SK-N-MC (cell line): ENCODE measurements at regions not wholly inside any gene's neighbourhood (a gene's known extent, or its start where the extent isn't known, plus 50 kb on each side); places are given as distances from the start of the nearest gene placed in this dataset.

Source experiments
- DNase-seq: peaks from one replicate; pipeline ENCODE4 v3.0.0-alpha.2; 2011; ENCODE audit warnings: low read depth, low spot score
- H3K27ac ChIP-seq: fragments of 200-600 bp; sonication (generic); 2 replicates; pipeline ENCODE4 v1.5.1; 2016; ENCODE audit warnings: mixed run types
- H3K36me3 ChIP-seq: fragments of 200-600 bp; sonication (generic); 2 replicates; pipeline ENCODE4 v1.6.1; 2017; ENCODE audit warnings: antibody characterized with exemption, low read length, mixed read lengths; ENCODE audit not compliant: insufficient read depth
- H3K4me3 ChIP-seq: fragments of 200-600 bp; sonication (generic); 2 replicates; pipeline ENCODE4 v1.5.1; 2016
- H3K9ac ChIP-seq: fragments of 200-600 bp; sonication (generic); 2 replicates; pipeline ENCODE4 v1.8.0; 2017; ENCODE audit warnings: mixed run types, mixed read lengths; ENCODE audit not compliant: insufficient read length
- H3K9me3 ChIP-seq: fragments of 200-600 bp; sonication (generic); 2 replicates; pipeline ENCODE4 v1.6.1; 2017; ENCODE audit warnings: low read depth, mild to moderate bottlenecking, antibody characterized with exemption, low read length, moderate library complexity, mixed read lengths
- EZH2 ChIP-seq: fragments of 200-600 bp; sonication (generic); IDR thresholded peaks from one replicate; pipeline ENCODE4 v1.6.1; 2017; ENCODE audit warnings: antibody characterized with exemption
- FOXP2 ChIP-seq: optimal IDR thresholded peaks from 2 replicates; pipeline ENCODE3; 2011; ENCODE audit warnings: mild to moderate bottlenecking, moderate library complexity; ENCODE audit not compliant: insufficient read depth; ENCODE audit errors: extremely low read length, control extremely low read depth
- POLR2AphosphoS5 ChIP-seq: IDR thresholded peaks from 2 replicates; pipeline ENCODE4 v1.6.1; 2012; ENCODE audit warnings: mild to moderate bottlenecking, low read depth, low read length, borderline replicate concordance

DNA sequence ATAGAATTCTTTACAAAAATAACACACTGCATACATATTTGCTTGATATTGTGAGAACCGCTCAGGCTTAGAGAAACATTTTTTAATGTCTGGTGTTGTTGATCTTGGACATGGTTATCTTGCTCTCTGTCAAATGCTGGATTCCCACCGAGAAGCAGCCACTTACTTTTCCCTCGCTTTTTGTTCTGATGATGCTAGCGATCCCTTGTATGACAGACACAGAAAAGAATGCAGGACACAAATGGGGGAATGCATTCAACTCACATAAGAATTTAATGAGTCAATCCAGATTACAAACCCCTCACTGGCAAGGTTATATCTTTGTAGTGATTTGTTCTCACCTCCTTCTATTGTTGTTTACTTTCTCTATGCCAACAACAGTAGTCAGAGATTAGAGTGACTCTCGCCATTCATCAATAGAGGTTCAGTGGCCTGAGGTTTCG lies 76.8 kb upstream of the AKT3 start:
- Histone ChIP-seq H3K9ac (no peak overlapping the region), H3K36me3 (no peaks in the 10 kb centered on the region), H3K9me3 (no peaks in the 10 kb centered on the region), H3K4me3 (no peak overlapping the region), H3K27ac (no peak overlapping the region)
- no peak for TF ChIP-seq POLR2AphosphoS5
- TF ChIP-seq EZH2 = no peak
- TF ChIP-seq FOXP2 = no peak
- DNase-seq = no peak

DNA sequence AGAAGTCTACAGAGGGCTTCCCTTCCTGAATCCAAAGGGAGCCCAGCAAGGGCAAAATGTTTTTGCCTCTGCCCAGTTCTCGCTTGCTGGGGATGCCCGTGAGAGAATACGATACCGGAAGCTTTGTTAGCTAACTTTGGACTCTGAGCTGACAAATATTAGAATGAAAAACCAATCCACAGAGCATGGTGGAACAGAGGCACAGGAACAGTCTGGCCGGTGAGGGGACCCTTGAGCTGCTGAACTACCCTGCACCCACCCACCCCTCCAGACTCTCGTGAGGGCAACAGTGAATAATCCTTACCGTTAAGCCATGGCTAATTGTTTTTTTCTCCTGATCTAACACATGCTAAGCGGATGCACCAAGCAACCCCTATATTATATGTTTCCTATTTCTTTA lies 76.3 kb upstream of the AKT3 start:
- Histone ChIP-seq H3K36me3 (no peaks in the 10 kb centered on the region), H3K9ac (no peak overlapping the region), H3K27ac (no peak overlapping the region), H3K4me3 (no peak overlapping the region), H3K9me3 (no peaks in the 10 kb centered on the region)
- no peak for DNase-seq
- no peak for TF ChIP-seq FOXP2
- TF ChIP-seq EZH2 = no peak
- TF ChIP-seq POLR2AphosphoS5 = no peak

DNA sequence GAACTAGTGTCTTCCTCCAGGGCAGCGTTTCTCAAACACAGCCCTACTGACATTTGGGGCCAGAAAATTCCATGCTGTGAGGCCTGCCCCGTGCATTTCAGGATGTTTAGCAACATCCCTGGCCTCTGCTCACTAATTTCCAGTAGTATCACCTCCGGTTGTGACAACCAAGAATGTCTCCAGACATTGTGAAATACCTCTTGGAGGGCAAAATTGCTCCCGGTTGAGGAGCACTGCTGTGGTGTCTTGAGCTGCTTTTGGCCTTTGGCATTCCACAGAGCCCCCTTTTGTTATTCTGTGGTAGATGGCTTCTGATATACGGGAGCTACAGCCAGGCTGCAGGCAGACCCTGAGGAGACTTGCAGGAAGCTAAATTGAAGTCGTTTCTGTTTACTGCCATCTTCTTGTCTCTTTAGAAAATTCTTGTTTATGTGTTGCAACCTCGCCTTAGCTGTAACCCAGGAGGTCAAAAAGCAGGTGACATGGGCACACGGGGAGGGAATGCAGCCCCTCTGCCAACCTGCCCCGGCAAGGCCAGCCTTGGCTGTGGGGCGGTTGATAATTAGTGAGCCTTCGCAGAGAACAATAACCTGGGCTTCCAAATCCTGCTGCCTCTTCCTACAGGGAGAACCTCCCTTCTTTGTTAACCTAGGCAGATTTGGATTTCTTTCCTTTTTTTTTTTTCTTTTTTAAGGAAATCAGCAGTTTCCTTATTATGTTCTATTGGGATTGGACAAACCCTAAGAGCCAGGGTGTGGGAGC lies 74.7 kb upstream of the AKT3 start:
- no peaks in the 10 kb centered on the region for H3K9me3 ChIP-seq
- H3K4me3 ChIP-seq = no peak overlapping the region
- TF ChIP-seq POLR2AphosphoS5 (no peak), FOXP2 (no peak), EZH2 (no peak)
- no peaks in the 10 kb centered on the region for H3K36me3 ChIP-seq
- no peak overlapping the region for H3K27ac ChIP-seq
- H3K9ac ChIP-seq = no peak overlapping the region
- no peak for DNase-seq

DNA sequence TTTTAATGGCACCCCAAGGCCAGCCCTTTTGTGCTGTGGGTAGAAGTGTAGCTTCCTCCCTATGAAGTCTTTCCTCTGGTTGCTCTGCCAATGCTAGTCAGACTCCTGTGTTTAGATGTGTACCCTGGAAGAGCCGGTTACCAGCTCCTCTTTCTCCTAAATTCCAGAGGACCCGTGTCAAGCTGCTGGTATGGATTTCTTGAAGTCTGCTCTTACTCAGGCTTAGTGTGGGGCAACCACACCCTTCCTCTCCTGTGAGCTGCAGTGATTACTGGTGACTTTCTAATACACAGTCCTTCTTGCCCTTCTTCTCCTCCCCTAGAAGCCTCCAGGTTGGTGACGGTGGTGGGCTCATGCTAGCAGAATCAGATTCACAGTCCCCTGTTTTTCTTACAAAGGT lies 74.1 kb upstream of the AKT3 start:
- no peaks in the 10 kb centered on the region for H3K9me3 ChIP-seq
- no peak overlapping the region for H3K27ac ChIP-seq
- no peak overlapping the region for H3K4me3 ChIP-seq
- no peak overlapping the region for H3K9ac ChIP-seq
- no peaks in the 10 kb centered on the region for H3K36me3 ChIP-seq
- DNase-seq = no peak
- TF ChIP-seq POLR2AphosphoS5 (no peak), EZH2 (no peak), FOXP2 (no peak)

DNA sequence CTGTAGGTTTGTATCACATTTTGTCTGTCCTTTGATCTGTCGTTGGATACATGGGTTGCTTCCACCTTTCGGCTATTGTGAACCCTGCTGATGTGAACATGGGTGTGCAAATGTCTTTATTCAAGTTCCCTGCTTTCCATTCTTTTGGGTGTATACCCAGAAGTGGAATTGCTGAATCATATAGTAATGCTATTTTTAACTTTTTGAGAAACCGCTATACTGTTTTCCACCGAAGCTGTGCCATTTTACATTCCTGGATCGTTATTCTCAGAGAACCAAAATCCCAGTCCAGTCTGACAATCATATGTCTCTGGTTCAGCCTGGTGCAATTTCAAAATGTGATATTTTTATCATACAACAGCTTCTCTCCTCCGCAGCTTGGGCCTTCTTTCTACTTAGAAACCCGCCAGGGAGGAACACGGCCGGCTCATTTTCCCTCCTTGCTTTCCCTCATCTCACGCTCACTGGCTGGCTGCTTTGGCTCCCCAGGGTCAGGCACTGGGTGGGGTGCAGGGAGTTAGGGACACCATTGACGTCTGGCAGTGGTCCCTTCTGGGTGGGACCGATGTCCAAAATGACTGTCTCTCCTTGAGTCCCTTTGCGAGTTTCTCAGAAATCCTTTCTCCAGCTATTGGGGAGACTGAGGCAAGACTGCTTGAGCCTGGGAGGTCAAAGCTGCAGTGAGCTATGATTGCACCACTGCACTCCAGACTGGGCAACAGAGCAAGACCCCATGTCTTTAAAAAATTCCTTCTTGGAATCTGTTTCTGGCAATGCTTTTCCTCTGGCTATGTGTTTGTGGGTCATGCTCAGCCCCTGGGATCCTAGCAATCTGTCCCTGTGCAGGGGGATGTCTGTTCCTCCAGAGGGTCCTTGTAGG lies 73.5 kb upstream of the AKT3 start:
- Histone ChIP-seq H3K9me3 (no peaks in the 10 kb centered on the region), H3K36me3 (no peaks in the 10 kb centered on the region), H3K4me3 (no peak overlapping the region), H3K27ac (no peak overlapping the region), H3K9ac (no peak overlapping the region)
- no peak for DNase-seq
- TF ChIP-seq FOXP2 = no peak
- TF ChIP-seq EZH2 = no peak
- TF ChIP-seq POLR2AphosphoS5 = no peak

DNA sequence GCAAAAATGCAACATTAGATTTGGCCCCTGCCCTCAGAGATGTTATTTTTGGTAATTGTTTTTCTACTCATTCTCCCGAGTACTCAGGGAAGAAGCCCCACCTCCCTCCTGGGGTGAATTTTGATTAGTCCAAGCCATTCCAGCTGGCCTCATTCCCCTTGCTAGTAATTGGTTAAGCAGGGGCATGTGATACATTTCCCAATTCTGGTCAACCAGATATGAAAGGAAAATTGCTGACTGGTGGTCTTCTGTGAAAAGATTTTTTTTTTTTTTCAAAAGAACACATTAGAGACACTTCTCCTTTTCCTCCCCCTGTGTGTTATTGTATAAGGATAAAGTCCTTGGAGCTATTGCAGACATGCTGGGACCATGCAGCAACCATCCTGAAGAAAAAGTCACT lies 71.1 kb upstream of the AKT3 start:
- Histone ChIP-seq H3K4me3 (no peak overlapping the region), H3K27ac (no peak overlapping the region), H3K36me3 (no peaks in the 10 kb centered on the region), H3K9ac (no peak overlapping the region), H3K9me3 (no peaks in the 10 kb centered on the region)
- DNase-seq = no peak
- TF ChIP-seq POLR2AphosphoS5 (no peak), EZH2 (no peak), FOXP2 (no peak)

DNA sequence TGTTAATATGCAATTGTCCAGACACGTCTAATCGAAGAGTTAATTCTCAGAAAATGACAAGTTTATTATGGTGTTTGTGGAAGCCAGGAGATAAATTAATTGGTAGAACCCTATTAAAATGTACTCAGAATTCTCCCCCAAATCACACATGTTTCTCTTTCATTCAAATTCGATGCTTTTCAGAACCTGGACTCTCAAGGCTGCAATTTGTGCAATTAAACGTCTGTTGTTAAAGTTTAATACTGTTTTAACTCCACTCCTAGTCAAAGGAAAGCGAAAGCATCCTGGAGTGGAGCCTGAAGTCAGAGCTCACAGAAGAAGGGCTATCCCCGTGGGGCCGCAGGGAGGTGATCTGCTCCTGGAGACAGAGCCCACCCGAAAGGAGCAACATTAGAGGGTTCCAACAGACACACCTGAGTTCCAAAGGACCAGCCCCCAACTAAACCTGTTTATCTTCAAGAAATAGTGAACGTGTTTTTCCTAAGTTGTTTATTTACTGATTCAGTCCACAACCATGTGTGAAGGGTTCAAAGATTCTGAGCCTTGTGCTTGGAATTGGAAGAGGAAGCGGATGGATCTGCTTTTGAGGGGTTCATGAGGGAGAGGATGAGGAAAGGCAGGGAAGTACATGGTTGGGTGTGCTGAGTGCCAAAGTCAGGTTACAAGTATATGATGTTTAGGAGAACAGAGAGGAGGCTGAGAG lies 68.0 kb upstream of the AKT3 start:
- no peak overlapping the region for H3K4me3 ChIP-seq
- H3K36me3 ChIP-seq = no peaks in the 10 kb centered on the region
- no peak overlapping the region for H3K27ac ChIP-seq
- no peak for DNase-seq
- no peaks in the 10 kb centered on the region for H3K9me3 ChIP-seq
- H3K9ac ChIP-seq = no peak overlapping the region
- TF ChIP-seq POLR2AphosphoS5 (no peak), FOXP2 (no peak), EZH2 (no peak)
